Gastrocnemius medialis (tissue), 4 donors: ENCODE measurements at regions not wholly inside any gene's neighbourhood (a gene's known extent, or its start where the extent isn't known, plus 50 kb on each side); places are given as distances from the start of the nearest gene placed in this dataset.

ENCODE experiments used
- POLR2A ChIP-seq, 2 donors: fragments of 450-650 bp; IDR thresholded peaks; one replicate each; pipeline ENCODE4 v1.6.1; 2017; ENCODE audit warnings: antibody characterized with exemption in 2 of 2, mild to moderate bottlenecking in 2 of 2, moderate library complexity in 2 of 2
- TF ChIP-seq, protein P1 (sequence below), 5 experiments: fragments of 450-650 bp in 3 of 5; fragments of 200-600 bp in 2 of 5; sonication (generic) in 2 of 5; IDR thresholded peaks in 4 of 5; conservative IDR thresholded peaks in 1 of 5; 1 replicate in 4 of 5; 2 replicates in 1 of 5; pipeline ENCODE4 v1.5.1; 2016 to 2019; ENCODE audit warnings: antibody characterized with exemption in 5 of 5, mild to moderate bottlenecking in 3 of 5, moderate library complexity in 3 of 5

DNA sequence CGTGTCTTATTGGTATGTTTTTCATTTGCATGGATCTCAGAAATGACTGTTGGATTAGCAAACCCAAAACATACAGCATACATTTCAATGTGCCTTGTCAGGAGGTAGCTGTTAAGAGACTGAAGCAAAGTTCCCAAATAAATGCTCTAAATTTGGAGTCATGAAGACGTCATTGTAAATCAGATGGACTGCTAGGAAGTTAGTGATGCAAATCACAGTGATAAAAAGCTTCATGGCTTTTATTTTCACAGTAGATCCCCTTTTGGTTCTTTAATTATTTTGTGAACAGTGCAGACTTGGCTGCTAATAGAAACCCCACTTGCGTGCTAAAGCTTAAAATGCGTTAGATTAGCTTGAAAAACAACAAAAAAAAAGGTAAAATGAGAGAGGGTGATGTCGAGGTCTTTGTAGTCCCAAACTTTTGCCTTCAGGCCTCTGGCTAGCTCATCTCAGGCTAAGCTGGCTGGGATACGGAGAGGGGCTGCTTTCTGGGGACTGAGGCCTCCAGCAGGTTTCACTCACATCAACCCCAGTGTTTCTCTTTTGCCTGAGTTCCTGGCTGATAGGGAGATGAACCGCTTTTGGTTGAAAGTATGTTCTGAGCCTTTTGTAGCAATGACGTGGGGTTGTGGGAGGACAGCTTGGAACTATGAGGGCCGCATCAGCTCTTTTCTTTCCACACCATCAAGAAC lies 107.1 kb upstream of the CDCA7L start:
- no peak for TF ChIP-seq POLR2A (IDR thresholded peaks at IDR 0.05)
- TF ChIP-seq, protein P1, sequence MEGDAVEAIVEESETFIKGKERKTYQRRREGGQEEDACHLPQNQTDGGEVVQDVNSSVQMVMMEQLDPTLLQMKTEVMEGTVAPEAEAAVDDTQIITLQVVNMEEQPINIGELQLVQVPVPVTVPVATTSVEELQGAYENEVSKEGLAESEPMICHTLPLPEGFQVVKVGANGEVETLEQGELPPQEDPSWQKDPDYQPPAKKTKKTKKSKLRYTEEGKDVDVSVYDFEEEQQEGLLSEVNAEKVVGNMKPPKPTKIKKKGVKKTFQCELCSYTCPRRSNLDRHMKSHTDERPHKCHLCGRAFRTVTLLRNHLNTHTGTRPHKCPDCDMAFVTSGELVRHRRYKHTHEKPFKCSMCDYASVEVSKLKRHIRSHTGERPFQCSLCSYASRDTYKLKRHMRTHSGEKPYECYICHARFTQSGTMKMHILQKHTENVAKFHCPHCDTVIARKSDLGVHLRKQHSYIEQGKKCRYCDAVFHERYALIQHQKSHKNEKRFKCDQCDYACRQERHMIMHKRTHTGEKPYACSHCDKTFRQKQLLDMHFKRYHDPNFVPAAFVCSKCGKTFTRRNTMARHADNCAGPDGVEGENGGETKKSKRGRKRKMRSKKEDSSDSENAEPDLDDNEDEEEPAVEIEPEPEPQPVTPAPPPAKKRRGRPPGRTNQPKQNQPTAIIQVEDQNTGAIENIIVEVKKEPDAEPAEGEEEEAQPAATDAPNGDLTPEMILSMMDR (IDR thresholded peaks at IDR 0.05 in 4 of 5, conservative IDR thresholded peaks at IDR 0.05 in 1 of 5): no peak
